ENCODE measurements at regions not wholly inside any gene's neighbourhood (a gene's known extent, or its start where the extent isn't known, plus 50 kb on each side); places are given as distances from the start of the nearest gene placed in this dataset.

DNA sequence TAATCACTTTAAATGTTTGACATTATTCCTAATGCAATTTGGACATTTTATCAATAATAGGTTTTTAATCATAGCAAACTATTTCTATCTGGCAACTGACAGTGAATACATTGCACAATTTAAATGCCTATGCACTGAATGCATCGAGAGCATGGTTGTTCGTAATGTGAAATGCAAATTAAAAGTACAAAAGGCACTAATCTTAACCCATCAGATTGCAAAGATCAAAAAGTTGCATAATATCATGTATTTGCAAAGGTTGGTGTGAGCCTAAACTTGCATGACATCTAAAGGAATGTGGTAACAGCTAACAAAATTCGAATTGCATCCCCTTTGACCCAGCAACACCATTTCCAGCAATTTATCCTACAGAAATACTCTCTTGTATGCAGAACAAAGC is 469.9 kb upstream of the IRAK1BP1 start:
- no peak for DNase-seq

DNA sequence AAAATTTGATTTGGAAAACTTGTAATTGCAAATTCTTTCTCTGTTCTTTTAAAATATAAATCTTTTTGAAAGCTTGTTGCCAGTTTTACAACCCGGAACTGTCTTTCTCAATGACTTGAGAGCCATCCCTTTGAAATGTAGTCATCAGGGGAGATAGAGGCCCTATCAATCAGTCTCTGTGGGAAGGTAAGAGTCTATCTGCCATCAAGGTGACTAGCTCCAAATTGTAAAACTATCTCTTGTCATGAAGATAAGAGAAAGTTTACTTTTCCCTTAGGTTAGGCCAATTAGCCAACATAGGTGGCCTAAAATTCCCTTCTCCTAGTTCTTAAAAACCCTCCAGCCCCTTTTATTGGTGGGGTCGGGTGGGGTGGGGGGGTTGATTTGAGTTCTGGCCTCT is 469.1 kb upstream of the IRAK1BP1 start:
- no peak for DNase-seq

DNA sequence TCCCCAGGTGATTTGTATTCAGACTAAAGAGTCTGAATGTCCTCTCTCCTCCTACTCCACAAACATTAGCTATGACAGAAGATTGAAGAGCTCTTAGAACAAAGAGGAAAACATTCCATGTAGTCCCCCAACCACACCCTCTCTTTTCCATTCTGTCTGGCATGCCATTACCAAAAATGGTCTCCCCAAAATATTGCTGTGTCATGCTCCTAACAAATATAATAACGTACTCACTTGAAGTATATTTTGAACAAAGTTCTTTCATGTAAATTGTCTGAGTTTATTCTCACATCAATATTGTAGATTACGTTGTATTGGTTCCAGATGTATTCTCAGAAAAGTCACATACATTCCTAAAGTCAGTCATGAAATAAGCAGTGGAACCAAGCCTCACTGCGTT is 467.3 kb upstream of the IRAK1BP1 start:
- DNase-seq = no peak

DNA sequence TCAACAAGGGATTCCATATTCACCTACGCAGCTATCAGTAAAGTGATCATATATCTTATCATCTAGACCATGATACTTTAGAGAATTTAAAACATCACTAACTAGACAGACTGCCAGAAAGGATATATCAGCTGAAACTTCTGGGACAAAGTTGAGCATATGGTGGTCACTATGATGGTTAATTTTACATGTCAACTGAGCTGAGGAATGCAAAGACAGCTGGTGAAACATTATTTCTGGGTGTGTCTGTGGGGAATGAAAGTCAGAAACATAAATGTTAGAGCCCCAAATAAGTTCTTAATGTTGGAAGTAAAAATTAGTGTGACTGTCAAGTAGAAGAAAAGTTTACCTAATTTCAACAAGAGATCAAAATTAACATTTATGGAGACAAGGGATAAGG is 440.0 kb upstream of the IRAK1BP1 start:
- no peak for DNase-seq

DNA sequence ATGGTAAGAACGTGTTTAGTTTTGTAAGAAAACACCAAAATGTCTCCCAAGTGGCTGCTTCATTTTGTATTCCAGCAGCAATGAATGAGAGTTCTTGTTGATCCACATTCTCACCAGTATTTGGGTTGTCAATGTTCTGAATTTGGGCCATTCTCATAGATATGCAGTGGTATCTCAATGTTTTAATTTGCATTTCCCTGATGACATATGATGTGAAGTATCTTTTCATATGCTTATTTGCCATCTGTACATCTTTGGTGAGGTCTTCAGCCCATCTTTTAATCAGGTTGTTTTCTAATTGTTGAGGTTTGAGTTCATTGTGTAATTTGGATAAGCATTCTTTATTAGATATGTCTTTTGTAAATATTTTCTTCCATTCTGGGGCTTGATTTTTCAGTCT is 436.8 kb upstream of the IRAK1BP1 start:
- no peak for DNase-seq

DNA sequence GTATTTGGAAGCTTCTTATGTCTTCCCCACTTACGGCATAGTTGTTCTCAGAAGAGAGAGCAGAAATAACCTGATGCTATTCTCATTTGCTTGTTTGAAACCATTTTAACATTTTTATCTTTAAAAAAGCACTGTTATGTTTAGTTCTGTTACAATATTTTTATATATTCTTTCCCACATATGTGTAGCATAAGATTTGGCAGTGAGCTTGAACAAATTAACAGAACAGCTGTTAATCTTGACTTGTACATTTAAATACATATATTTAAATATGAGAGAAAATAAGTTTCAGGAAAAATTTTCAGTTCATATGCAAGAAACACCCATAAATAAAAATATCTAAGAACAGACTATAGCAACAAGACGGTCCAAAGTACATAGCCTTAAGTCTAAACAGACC is 431.7 kb upstream of the IRAK1BP1 start:
- no peak for DNase-seq

DNA sequence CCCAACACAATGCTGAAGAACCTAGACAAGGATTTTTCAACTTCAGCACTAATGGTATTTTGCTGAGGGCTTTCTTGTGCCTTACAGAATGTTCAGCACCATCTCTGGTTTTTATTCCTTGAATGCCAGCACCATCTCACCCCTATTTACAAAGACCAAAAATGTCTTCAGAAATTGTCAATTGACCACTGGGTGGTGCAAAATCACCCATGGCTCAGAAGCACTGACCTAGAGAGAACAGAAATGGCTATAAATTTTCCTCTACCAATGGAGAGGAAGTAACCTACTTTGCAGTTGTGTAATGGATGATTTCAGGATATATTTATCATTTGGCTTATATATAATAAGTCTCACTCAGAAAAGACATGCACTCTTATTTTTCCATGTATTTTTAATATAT is 431.0 kb upstream of the IRAK1BP1 start:
- DNase-seq = no peak

DNA sequence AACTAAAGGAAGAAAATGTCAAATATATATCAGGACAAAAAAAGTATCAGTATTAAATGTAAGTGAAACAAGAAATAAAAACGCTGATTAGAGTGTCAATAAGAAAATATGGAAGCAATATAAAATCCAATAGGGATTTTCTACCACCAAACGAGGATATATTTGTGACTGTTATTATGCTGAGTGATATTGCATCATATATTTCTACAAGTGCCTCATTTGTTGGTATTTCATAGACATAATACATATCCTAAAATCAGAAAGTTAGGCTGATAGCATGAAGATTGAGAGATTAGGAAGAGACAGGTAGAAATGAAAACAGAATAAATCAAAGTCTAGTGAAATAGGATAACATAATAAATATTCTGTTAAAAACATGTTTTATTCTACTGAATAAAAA is 429.2 kb upstream of the IRAK1BP1 start:
- no peak for DNase-seq

DNA sequence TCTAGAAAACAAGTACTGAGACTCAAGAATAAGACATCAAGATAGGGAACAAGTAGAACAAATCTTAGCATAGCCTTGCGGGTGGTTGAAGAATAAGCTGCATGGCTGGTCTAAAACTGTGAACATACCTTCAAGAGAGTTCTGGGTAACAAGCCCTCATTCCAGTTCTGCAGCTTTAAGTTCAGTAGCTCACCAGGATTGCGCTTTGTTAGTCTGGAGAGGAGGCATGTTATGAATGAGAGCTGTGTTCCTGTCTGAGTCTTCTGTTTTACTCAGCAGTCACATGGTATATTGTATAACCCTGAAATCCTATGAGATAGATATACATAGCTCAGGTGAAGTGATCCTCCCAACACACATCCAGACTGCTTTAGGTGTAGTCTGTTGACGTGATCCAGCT is 406.6 kb upstream of the IRAK1BP1 start:
- no peak for DNase-seq

DNA sequence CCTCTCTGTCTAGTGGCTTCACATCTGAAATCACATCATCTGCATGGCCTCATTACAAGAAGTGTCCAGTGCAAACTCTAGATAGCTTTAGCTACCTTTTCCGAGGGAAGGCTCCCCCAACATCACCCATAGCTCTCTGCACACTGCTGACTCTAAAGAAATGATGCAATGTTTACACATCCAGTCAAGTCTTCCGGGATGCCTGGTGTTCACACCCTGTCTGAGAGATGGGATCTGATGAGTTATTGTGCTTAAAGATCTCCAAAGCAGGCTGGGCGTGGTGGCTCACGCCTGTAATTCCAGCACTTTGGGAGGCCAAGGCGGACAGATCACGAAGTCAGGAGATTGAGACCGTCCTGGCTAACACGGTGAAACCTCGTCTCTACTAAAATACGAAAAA is 404.6 kb upstream of the IRAK1BP1 start:
- no peak for DNase-seq

DNA sequence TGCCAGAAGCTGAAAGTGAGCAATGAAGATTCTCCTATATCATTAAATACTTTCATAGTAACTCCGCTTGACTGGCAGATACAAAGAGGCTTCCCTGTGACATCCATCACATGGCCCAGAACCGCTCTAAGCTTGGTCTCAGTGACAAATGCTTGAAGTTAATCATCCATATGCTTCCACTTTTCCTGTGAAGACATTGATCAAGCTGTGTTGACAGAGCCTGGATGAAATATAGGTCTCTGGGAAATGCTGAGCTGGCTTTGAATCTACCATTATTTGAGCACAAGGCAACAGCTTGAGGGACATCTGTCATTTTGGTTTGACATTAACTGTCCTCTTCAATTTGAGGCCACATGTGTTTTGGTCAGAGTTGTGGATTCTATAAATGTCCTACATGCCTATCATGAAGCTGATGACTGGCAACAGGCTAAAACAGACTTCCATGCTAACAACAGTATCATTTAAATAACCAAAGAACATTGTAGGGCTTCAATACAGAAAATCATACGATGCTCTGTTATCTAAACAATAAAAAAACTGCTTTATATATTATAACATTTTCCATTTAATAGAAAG is 402.2 kb upstream of the IRAK1BP1 start:
- no peak for DNase-seq

DNA sequence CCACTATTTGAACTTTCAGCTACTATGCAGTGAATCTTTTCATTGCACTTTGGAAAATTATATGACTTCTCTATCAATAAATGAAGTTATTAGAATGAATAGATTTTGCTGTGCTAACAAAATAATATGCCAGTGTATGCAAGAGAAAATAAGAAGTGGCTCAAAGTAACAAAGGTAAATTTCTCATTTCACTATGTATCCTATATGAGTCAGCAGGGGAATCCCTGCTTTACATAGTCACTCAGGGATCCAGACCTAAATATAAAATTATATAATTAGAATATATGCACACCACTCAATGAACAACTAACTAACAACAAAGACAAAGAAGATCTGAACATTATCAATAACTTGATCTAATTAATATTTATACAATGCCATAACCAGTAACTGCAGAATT is 390.8 kb upstream of the IRAK1BP1 start:
- DNase-seq = no peak

DNA sequence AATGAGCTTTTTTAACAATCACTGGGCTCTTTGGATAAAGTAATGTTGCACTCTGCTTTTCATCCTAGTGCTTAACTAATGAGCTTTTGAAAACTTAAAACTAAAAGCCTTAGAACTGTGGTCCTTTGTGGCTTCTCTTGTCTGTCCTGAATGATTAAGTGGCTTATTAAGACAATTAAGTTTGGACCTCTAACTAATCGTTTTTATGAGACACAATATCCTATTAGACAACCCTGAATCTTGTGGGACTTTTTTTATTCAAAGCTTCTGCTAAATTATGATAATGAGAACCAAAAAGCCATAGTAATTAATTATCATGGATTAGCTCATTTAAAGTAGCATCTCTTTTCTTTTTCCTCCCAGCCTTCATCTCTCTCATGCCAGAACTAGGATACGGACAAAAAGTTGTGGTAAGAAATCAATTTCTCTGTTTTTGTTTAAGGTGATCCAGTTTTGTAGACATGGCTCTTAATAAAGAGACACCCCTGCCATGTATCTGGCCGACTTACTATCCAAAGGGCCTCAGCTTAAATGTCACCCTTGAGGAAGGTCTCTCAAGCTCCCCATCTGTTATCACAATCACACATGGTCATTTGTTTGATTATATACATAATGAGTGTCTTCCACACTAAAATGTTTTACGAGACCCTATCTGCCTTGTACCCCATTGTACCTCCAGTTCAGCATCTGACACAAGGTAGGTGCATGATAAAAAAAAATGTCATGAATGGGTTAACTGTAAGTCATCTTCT is 384.4 kb upstream of the IRAK1BP1 start:
- no peak for DNase-seq

DNA sequence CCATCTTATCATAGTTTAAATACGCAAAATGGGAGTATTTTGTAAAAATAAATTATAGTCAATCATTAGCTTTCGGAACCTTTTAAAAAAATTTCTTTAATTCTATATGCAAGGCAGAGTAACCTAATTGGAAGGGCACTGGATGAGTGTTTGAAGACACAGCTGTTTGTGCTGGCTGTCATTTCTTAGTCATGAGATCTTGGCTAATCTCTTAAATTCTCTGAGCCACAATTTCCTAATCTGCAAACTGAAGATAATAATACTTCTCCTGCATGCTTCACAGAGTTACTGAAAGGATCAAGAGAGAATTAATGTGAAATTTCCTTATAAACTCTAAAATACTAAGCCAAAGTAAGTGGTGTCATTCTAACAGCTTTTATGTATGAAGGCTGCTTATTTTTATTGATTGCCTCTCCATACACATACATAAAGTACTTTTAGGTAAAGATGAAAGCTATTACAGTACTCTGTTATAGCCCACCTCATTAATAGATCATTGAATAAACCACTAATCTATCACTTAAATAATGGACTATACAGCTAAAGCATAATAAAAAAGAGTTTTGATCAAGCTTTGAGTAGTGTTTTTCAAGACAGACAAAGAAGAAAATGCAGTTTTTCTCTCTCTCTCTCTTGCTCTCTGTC is 383.7 kb upstream of the IRAK1BP1 start:
- DNase-seq = no peak

DNA sequence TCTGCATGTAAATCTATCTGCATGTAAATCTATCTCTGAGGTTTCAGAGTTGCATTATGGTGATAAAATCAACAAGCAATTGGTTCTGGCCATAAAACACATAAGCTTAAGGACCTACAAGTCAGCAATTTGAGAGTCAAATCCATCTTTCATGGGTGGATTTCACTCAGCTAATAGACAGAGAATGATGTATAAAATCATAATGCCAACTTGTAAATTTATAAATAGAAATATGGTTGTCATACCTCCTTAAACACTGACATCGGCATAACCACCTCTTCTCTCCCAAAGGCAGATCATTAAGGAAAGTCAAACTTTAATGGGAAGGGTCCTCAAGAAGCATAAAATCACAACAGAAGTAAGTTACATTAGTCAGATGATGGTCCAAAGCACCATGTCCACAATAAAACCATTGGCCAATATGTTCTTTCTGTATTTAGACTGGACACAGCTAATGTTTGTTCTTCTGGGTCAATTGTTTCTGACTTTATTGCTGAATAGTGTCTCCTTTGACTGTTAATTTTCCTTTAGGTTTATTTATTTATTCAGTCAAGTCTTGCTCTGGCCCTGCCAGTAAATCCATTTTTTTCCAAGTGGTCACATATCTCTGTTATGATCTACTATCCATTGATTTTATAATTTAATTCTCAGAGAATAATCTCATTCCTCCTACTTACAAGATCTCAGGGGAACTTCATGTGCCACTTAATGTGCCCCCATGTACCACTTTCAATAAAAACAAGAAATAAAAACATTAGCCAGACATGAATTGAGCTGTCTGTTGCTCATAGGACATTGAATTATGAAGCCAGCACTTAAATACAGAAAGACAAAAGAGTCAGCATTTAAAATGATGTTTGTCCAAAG is 382.9 kb upstream of the IRAK1BP1 start:
- DNase-seq = no peak

DNA sequence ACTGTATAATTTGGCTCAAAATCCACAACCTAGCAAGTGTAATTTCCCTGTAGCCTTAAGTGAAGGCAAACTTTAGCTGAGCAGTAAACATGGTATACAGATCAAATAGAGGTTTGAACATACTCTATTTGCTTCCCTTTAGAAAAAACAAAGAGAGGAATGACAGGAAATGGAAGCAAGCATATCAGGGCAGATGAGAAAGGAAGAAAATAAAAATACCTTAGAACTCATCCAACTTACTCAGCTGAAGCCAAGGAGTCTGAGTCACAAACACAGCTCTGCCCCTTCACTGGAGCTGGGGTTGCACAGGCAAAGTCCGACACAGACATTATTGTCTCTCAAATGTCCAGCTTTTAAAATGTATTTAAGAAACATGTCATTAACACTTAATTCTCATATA is 379.9 kb upstream of the IRAK1BP1 start:
- DNase-seq = no peak

DNA sequence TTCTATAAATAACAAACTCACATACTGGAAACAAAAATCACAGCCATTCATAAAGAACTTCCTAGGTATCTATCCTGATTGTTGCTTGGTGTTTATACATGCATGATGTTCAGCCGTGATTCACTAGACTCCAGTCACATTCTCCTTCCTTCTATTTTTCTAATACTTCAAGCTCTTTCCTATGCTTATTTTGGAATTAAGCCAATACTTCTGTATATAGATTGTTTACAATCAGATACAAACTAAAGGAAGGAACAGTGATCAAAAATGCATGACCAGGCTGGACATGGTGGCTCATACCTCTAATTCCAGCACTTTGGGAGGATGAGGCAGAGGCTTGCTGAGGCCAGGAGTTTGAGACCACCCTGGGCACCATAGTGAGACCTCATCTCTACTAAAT is 377.5 kb upstream of the IRAK1BP1 start:
- no peak for DNase-seq

DNA sequence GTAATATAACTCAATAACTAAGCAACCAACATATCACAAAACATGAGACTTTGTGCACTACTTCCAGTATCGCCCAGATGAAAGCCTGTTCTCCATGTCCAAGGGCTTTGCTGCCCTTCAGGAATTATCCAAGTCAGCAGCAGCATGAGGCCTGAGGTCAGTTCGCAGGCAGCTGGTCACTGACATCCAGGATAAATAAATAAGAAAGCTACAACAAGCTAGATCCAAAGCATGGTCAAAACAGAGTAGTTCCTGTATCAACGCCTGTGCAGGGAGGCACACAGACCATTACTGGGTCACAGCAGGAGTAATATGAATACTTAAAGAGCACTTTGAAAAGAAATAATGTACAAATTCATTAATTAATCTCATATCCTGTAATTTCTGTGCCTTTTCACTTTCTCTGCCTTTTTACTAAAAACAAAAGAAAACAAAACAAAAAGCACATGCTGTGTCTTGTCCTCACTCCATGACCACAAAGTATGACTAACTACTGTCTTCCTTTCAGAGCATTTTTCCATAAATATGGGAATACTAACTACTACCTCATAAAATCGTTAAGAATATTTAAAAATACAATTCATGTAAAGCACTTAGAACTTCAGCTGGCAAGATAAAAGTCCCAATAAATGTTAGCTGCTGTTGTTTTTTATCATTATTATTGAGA is 374.9 kb upstream of the IRAK1BP1 start:
- DNase-seq = no peak

DNA sequence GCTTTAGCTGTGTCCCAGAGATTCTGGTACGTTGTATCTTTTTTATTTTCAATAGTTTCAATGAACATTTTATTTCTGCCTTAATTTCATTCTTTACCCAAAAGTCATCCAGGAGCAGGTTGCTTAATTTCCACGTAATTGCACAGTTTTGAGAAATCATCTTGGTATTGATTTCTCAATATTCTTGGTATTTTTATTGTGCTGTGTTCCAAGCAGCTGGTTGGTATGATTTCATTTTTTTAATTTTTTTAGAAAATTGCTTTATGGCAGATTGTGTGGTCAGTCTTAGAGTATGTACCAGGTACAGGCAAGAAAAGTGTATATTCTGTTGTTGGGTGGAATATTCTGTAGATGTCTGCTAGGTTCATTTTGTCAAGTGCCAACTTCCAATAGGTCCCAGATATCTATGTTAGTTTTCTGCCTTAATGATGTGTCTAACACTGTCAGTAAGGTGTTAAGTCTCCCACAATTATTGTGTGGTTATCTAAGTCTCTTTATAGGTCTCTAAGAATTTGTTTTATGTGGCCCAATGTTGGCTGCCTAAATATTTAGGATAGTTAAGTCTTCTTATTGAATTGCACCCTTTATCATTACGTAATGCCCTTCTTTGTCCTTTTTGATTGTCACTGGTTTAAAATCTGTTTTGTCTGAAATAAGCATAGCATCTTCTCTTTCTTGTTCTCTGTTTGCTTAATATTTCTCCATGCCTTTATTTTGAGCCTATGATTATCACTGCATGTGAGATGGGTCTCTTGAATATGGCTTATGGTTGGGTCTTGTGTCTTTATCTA is 366.9 kb upstream of the IRAK1BP1 start:
- no peak for DNase-seq

DNA sequence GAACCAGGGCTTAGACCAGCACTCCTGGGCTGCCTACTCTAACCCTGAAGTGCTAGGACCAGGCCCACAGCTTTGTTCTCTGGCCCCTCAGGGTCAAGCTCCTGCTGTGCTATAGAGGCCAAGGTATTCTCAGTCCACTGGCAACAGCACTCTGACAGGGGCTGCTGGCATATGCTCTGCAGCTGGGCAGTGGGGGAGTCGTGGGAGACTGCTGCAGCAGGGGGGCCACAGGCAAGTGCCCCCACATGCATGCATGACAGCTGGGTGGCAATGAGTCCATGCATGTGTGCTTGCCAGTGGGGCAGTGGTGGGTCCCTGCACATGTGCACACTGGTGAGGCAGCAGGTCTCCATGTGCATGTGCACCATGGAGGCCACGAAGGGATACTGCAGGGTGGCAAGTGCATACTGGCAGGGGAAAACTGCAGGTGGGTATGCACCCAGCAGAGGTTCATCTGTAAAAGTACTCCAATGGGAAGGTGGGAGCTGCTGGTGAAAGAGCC is 364.9 kb upstream of the IRAK1BP1 start:
- no peak for DNase-seq

DNA sequence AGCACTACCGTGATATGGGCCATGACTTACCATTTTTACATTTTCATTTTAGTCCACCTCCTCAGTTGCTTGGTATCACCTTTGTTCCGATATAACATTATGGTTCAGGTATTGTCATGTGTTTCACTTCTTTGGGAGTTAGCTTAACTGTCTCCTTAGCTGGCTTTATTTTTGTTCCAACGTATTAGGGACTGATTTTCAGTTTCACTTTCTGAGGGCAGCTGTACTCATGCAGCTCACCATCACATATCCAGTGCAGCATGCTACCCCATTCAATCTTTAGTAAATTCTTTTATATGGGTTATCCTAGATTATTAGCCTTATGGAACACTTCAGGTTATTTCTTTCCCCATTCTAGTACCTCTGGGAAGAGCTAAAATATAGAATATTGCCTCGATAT is 362.2 kb upstream of the IRAK1BP1 start:
- DNase-seq = no peak

DNA sequence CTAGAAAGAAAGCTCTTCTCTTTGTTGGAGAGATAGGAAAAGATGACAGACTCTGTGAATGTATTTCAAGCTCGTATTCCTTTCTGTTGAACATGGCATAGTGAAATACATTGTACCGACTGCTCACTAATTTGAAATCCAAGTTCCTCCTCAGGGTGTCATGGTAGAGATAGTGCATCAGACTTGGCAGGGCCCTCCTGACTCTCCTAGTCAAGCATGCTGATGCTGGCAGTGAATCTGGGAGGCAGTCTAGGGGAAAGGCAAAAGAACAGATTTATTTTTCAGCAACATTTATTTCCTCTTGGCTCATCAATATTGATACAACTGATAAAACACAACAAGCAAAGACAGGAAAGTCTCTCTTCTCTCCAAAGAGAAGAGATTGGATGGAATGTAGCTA is 356.3 kb upstream of the IRAK1BP1 start:
- no peak for DNase-seq
